Mammary epithelial cell (primary cell): ENCODE measurements at regions not wholly inside any gene's neighbourhood (a gene's known extent, or its start where the extent isn't known, plus 50 kb on each side); places are given as distances from the start of the nearest gene placed in this dataset.

ENCODE experiments used
- EZH2 ChIP-seq: IDR thresholded peaks from 2 replicates; pipeline ENCODE4 v1.6.1; 2012; ENCODE audit warnings: low read length, inconsistent platforms, borderline replicate concordance
- TF ChIP-seq, protein P1 (sequence below), 2 donors: IDR thresholded peaks in 1 of 2; conservative IDR thresholded peaks in 1 of 2; 2 replicates each; pipeline ENCODE4 v1.5.1; 2011 to 2012; ENCODE audit warnings: inconsistent platforms in 2 of 2, low read length in 2 of 2, mild to moderate bottlenecking in 2 of 2, control low read depth in 1 of 2, low read depth in 1 of 2; ENCODE audit not compliant: insufficient read depth in 1 of 2; ENCODE audit errors: extremely low read depth in 1 of 2

DNA sequence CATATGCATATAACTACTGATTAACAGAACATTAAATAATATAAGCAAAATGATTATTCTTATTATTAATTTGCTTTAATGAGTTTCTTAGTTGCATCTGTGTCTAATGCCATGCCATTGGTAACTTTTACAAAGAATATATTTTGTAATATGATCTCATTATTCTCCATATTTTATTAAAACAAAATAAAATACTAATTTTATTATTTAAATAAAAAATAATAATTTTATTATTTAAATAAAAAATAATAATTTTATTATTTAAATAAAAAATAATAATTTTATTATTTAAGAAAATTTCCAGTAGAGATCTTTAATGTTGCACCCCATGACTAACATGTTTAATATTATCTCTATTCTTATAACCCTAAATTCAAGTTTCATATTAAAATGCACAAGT is 771.1 kb downstream of the NR2F2 start:
- no peak for TF ChIP-seq EZH2
- TF ChIP-seq, protein P1, sequence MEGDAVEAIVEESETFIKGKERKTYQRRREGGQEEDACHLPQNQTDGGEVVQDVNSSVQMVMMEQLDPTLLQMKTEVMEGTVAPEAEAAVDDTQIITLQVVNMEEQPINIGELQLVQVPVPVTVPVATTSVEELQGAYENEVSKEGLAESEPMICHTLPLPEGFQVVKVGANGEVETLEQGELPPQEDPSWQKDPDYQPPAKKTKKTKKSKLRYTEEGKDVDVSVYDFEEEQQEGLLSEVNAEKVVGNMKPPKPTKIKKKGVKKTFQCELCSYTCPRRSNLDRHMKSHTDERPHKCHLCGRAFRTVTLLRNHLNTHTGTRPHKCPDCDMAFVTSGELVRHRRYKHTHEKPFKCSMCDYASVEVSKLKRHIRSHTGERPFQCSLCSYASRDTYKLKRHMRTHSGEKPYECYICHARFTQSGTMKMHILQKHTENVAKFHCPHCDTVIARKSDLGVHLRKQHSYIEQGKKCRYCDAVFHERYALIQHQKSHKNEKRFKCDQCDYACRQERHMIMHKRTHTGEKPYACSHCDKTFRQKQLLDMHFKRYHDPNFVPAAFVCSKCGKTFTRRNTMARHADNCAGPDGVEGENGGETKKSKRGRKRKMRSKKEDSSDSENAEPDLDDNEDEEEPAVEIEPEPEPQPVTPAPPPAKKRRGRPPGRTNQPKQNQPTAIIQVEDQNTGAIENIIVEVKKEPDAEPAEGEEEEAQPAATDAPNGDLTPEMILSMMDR (conservative IDR thresholded peaks at IDR 0.05 in 1 of 2, IDR thresholded peaks at IDR 0.05 in 1 of 2; ENCODE audit: extremely low read depth in 1 of 2, insufficient read depth in 1 of 2, low read depth in 1 of 2, low read length in 2 of 2), result no peak
